T-helper 1 cell treated with Interleukin-12 subunit alpha and Interleukin-12 subunit beta and Interleukin-4 antibody, amounts not matched to agents 30 μg/mL and 1 μg/mL, for 36 hours (primary cell): ENCODE measurements at regions not wholly inside any gene's neighbourhood (a gene's known extent, or its start where the extent isn't known, plus 50 kb on each side); places are given as distances from the start of the nearest gene placed in this dataset.

Experiments used
- H3K27ac Mint-ChIP-seq: one replicate; pipeline ENCODE4 v1.8.0; 2021; ENCODE audit warnings: mild to moderate bottlenecking, mixed read lengths
- H3K27me3 Mint-ChIP-seq: one replicate; pipeline ENCODE4 v1.8.0; 2021; ENCODE audit warnings: low read depth, mixed read lengths
- H3K36me3 Mint-ChIP-seq: one replicate; pipeline ENCODE4 v1.8.0; 2021; ENCODE audit warnings: low read depth, mixed read lengths
- H3K4me1 Mint-ChIP-seq: one replicate; pipeline ENCODE4 v1.8.0; 2021; ENCODE audit warnings: low read depth, mixed read lengths
- H3K4me3 Mint-ChIP-seq: one replicate; pipeline ENCODE4 v1.8.0; 2021; ENCODE audit warnings: mild to moderate bottlenecking, moderate library complexity, mixed read lengths
- H3K9me3 Mint-ChIP-seq: one replicate; pipeline ENCODE4 v1.8.0; 2021; ENCODE audit warnings: mixed read lengths

DNA sequence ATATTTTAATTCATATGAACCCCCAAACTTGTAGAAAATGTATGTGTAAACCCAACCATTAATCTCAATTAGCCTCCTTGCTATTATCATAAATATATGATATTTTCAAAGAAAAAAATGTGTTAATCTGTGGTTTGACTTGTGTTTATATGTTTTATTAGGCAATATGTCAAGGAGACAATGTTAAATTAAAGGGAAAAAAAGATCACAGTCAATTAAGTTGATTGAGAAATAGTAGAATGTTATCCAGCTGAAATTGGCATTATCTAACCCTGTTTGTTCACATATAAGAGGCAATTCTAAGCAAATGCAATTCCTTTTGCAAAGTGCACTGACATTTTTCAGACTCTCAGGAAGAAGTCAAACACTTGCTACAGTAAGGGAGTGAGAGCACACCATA lies 745.3 kb downstream of the C12orf50 start:
- Mint-ChIP-seq H3K4me3 (no peak overlapping the region), H3K4me1 (no peaks in the 10 kb centered on the region), H3K27me3 (no peaks in the 10 kb centered on the region), H3K27ac (no peak overlapping the region), H3K36me3 (no peaks in the 10 kb centered on the region), H3K9me3 (no peaks in the 10 kb centered on the region)

DNA sequence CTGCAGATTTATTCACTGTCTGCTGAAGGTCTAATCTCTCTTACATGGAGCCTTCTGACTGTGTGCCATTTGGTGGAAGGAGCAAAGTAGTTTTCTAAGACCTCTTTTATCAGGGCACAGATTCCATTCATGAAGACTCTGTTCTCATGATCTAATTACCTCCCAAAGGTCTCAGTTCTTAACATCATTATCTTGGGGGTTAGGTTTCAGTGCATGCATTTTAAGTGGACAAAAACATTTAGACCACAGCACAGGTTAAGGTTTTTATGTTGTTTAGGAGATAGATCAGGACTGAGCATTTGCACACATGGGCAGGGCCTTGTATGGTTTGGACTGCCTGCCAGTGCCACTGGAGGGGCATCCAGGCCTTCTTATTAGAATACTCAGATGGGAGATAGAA lies 746.1 kb downstream of the C12orf50 start:
- no peak overlapping the region for H3K4me3 Mint-ChIP-seq
- H3K9me3 Mint-ChIP-seq = no peaks in the 10 kb centered on the region
- H3K36me3 Mint-ChIP-seq = no peaks in the 10 kb centered on the region
- H3K27me3 Mint-ChIP-seq = no peaks in the 10 kb centered on the region
- H3K4me1 Mint-ChIP-seq = no peaks in the 10 kb centered on the region
- no peak overlapping the region for H3K27ac Mint-ChIP-seq

DNA sequence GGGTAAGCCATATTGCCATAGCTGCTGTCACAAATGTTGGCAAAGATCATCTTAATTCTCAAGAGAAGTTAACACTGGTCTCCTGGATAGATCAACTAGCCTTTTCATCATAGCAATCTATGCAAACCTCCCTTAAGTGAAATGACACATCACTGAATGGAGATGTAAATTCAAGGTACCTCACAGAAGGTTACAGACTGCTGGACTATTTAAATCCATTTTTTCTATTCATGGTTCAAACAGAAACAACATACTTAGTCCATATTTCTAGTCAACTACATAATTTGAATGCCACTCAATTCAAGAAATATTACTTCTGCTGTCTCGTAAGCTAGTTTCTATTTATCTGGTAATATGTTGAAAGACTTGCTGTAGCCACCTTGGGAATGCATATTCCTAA lies 748.3 kb downstream of the C12orf50 start:
- no peak overlapping the region for H3K4me3 Mint-ChIP-seq
- no peaks in the 10 kb centered on the region for H3K4me1 Mint-ChIP-seq
- H3K27ac Mint-ChIP-seq = no peak overlapping the region
- H3K36me3 Mint-ChIP-seq = no peaks in the 10 kb centered on the region
- H3K27me3 Mint-ChIP-seq = no peaks in the 10 kb centered on the region
- H3K9me3 Mint-ChIP-seq = no peaks in the 10 kb centered on the region

DNA sequence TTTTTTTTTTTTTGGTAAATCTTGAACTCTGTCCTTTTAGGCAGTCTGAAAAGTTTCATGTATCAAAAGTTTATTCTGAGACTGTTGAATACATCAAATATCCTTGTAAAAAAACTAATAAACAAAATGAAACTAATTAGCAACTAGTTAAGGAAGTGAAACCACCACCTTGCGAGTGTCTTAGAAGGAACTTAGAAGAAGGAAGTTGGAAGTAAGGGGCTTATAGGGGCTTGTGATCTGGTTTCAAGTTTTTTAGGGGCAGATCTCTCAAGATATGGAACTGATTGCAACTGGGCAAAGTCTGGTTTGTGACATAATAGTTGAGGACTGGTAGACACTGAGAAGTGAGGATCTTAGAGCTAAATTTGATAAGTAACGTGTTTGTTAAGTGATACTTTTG lies 748.8 kb downstream of the C12orf50 start:
- Mint-ChIP-seq H3K4me3 (no peak overlapping the region), H3K27me3 (no peaks in the 10 kb centered on the region), H3K27ac (no peak overlapping the region), H3K9me3 (no peaks in the 10 kb centered on the region), H3K4me1 (no peaks in the 10 kb centered on the region), H3K36me3 (no peaks in the 10 kb centered on the region)

DNA sequence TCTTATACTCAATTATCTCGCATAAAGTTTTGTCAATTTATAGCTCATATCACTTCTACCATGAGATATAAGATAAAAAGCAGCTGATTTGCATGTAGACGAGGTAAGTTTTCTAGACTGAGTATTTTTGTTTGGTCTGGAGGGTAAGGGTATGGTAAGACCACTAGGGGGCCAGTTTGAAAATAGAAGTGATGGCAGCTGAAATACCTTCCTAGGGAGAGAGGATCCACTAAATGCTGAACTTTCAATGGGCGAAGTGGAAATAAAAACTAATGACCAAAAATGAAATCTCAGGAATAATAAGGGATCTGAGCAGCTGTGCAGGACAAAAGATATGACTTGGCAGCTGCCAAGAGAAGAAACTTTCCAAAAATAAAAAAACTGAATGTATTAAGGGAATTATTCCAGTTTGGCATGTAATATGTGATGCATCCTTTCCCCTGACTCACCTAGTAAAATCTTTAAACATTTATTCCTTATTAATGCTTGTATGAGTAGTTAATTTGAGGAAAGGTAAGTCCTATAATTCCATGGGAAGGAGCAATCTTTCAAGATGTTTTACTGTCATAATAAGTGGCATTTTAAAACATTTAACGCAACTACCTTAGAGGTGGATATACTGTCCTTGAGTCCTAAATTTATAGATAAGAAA lies 754.5 kb downstream of the C12orf50 start:
- H3K27me3 Mint-ChIP-seq = no peaks in the 10 kb centered on the region
- H3K27ac Mint-ChIP-seq = no peak overlapping the region
- no peaks in the 10 kb centered on the region for H3K36me3 Mint-ChIP-seq
- no peak overlapping the region for H3K4me3 Mint-ChIP-seq
- no peaks in the 10 kb centered on the region for H3K9me3 Mint-ChIP-seq
- H3K4me1 Mint-ChIP-seq = no peaks in the 10 kb centered on the region

DNA sequence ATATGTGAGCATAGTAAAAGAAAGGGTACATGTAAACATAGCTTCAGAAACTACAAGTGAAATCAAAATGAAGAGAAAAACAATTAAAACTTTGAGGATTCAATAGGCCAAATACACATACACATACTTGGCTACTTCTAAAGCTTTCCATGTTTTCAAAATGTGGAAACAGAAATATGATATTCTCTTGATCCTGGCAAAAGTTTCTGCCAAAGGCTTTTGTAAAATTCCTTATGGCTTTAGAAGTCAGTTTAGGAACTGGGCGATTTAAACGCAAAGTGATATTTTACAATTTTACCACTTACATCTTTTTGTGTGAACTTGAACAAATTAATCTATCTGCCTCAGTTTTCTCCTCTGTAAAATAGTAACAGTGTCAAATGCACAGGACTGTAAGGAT lies 756.4 kb downstream of the C12orf50 start:
- Mint-ChIP-seq H3K4me1 (no peaks in the 10 kb centered on the region), H3K27ac (no peak overlapping the region), H3K27me3 (no peaks in the 10 kb centered on the region), H3K36me3 (no peaks in the 10 kb centered on the region), H3K4me3 (no peak overlapping the region), H3K9me3 (no peaks in the 10 kb centered on the region)

DNA sequence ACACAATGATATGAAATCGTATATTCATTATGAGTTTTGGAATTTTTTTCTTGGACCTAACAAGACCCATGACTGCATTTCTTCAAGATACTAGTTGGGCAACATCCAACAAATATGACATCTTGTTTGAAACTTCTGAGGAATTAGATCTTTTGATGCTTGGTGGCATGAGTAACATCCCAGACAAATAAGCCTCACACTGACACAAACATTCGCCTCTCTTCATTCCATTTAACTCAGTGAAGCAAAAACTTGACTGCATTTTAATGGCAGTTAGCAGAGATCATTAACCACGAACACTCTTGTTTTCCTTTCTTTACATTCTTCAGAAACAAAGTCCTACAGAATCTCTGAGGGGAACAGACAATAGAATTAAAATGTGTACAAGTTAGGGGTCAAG lies 758.3 kb downstream of the C12orf50 start:
- Mint-ChIP-seq H3K4me1 (no peaks in the 10 kb centered on the region), H3K4me3 (no peak overlapping the region), H3K27ac (no peak overlapping the region), H3K9me3 (no peaks in the 10 kb centered on the region), H3K27me3 (no peaks in the 10 kb centered on the region), H3K36me3 (no peaks in the 10 kb centered on the region)

DNA sequence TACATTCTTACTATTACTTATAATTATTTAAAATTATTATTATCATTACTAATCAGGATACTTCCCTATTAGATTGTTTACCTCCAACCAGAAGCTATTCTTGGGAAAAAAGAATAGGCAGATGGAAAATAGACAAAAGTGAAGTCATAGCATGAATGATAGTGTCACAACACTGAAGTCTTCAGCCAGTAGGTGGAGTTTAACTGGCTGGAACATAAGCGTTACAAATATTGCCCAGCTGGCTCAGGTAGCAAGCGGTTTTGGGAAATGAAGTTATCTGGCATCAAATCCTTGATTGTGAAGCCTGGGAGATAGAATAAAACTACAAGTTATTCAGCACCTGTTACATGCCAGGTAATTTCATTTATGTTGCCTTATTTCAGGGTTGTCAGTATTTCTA lies 762.9 kb downstream of the C12orf50 start:
- no peak overlapping the region for H3K4me3 Mint-ChIP-seq
- no peak overlapping the region for H3K27ac Mint-ChIP-seq
- no peaks in the 10 kb centered on the region for H3K4me1 Mint-ChIP-seq
- H3K27me3 Mint-ChIP-seq = no peaks in the 10 kb centered on the region
- no peaks in the 10 kb centered on the region for H3K9me3 Mint-ChIP-seq
- no peaks in the 10 kb centered on the region for H3K36me3 Mint-ChIP-seq

DNA sequence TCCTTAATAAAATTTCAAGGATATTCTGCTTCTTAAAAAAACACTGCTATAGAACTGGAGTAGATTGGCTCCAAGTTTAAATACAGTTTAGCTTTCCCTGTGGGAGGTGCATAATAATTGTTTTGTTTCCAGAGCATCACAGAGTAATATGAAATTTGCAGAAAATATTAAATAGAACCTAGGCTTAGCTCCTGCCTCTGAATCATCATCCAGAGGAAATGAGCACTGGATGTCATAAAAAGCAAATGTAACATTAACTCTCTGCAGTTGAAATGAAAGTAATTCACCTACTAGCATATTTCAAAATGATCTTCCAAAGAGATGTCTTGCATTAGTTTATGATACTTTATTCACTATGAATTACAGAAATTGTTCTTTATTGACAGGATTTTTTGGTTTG lies 769.8 kb downstream of the C12orf50 start:
- Mint-ChIP-seq H3K4me1 (no peaks in the 10 kb centered on the region), H3K27ac (no peak overlapping the region), H3K27me3 (no peaks in the 10 kb centered on the region), H3K36me3 (no peaks in the 10 kb centered on the region), H3K4me3 (no peak overlapping the region), H3K9me3 (peaks cover 3% of the 10 kb centered on the region)

DNA sequence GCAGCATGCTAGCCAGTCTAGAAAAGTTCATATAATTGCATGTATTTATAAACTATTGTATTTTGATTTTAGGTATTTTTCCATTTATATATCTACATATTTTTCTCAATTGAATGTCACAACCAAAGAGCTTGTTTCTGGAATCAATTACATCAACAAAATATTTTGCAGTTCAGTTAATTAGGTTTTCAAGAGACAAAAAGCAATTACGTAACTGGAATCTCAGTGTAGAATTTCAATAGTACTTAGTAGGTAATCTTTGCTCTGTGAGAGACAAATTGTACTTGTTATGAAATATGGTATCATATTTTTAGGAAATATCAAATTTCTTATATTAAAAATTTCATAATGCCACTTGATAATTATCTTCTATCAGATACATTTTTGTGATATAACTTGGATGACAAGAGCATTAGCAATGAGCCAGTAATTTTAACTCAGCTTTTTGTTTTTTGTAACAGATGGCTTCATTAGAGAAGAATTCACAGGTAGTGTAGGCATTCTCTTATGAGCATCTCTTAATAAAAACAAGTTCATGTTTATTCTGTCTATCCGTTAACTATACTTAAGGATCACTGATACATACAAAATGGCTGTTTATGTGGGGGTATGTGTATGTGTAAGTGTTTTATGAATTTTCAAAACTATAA lies 774.7 kb downstream of the C12orf50 start:
- Mint-ChIP-seq H3K36me3 (no peaks in the 10 kb centered on the region), H3K4me3 (no peak overlapping the region), H3K9me3 (peaks cover 7% of the 10 kb centered on the region), H3K27ac (no peak overlapping the region), H3K27me3 (no peaks in the 10 kb centered on the region), H3K4me1 (no peaks in the 10 kb centered on the region)

DNA sequence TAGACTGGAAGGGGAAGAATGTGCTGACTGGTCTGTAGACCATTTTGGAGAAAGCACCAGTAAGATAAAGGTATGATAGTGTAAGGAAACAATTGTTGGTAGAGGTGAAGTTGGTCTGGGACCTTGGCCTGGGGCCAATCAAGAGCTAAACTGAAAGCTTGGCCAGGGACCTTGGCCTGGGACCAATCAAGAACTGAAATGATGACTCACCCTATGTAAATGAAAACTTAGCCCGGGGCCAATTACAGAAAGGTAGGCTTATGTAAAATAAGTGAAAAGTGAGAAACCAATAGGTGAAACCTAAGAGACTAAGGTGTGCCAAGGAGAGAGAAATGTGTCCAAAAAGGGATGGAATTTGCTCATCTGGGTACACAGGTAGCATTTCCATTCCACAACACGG lies 776.0 kb downstream of the C12orf50 start:
- Mint-ChIP-seq H3K4me1 (no peaks in the 10 kb centered on the region), H3K9me3 (peaks cover 7% of the 10 kb centered on the region), H3K36me3 (no peaks in the 10 kb centered on the region), H3K4me3 (no peak overlapping the region), H3K27me3 (no peaks in the 10 kb centered on the region), H3K27ac (no peak overlapping the region)

DNA sequence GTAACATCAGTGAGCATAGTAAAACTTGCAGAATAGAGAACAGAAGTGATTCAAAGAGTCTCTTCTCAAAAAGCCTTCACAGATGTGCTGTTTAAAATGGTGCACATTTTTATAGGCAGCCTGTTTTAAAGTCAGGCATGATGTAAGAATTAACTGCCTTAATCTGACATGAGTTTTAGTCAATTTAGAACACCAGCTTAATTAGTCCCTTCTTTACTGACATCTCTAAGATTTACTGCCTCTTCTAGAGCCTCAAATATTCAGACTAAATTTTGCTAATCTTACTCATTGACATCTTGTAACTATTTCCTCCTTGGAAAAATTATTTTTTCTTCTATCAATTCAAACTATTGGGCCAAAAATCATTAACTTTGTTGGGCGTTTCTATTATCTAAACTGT lies 782.5 kb downstream of the C12orf50 start:
- H3K36me3 Mint-ChIP-seq = no peaks in the 10 kb centered on the region
- H3K4me3 Mint-ChIP-seq = no peak overlapping the region
- H3K27me3 Mint-ChIP-seq = no peaks in the 10 kb centered on the region
- no peak overlapping the region for H3K27ac Mint-ChIP-seq
- H3K9me3 Mint-ChIP-seq = no peaks in the 10 kb centered on the region
- H3K4me1 Mint-ChIP-seq = no peaks in the 10 kb centered on the region

DNA sequence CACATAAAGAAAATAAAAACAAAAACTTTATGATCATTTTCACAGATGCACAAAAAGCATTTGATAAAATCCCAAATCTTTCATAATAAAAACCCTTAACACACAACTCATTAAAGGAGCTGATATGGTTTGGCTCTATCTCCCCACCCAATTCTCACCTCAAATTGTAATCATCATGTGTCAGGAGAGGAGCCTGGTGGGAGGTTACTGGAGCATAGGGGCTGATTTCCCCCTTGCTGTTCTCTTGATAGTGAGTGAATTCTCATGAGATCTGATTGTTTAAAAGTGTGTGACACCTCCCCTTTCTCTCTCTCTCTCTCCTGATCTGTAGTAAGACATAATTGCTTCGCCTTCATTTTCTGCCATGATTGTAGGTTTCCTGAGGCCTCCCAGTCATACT lies 790.7 kb downstream of the C12orf50 start:
- no peak overlapping the region for H3K4me3 Mint-ChIP-seq
- no peaks in the 10 kb centered on the region for H3K27me3 Mint-ChIP-seq
- no peaks in the 10 kb centered on the region for H3K4me1 Mint-ChIP-seq
- H3K9me3 Mint-ChIP-seq = no peaks in the 10 kb centered on the region
- H3K36me3 Mint-ChIP-seq = no peaks in the 10 kb centered on the region
- H3K27ac Mint-ChIP-seq = no peak overlapping the region

DNA sequence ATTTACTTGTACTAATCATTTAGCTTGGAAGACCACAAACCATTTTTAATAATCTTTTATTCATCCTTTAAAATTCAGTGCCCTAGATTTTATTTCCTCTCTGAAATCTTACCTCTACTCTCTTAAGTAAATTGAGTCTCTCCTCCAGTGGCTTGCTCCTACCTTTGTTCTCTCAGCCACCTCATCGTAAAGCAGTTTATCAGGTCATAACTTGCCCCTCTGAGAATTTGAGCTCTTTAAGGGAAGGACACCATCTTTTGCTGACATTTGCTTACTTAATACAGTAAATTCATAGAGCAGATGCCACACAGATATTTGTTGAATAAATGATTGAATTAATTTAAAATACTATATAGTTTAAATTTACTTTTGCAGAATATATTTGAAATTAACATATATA lies 794.3 kb downstream of the C12orf50 start:
- H3K27ac Mint-ChIP-seq = no peak overlapping the region

DNA sequence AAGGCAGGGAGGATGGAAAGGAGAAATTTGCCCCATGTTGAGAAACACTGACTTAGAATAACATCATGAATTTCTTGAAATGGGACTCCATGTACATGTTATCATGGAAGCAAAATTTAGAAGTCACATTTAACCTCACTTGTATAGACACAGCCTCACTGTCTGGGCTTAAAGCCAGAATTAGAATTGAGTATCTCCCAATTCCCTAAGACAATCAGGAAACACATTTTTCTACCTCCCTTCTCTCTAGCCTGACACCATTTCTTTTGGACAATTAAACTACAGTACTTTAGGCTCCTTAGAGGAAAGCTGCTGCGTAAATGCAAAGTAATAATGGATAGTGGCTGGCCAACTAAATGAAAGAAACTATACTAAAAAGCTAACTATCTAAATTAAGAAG lies 795.5 kb downstream of the C12orf50 start:
- no peaks in the 10 kb centered on the region for H3K9me3 Mint-ChIP-seq
- H3K27ac Mint-ChIP-seq = no peak overlapping the region
- no peaks in the 10 kb centered on the region for H3K36me3 Mint-ChIP-seq
- no peaks in the 10 kb centered on the region for H3K27me3 Mint-ChIP-seq
- no peaks in the 10 kb centered on the region for H3K4me1 Mint-ChIP-seq
- no peak overlapping the region for H3K4me3 Mint-ChIP-seq

More for the DNA sequence above, 794.3 kb downstream of the C12orf50 start:
- H3K4me1 Mint-ChIP-seq = no peaks in the 10 kb centered on the region
- H3K9me3 Mint-ChIP-seq = no peaks in the 10 kb centered on the region
- no peaks in the 10 kb centered on the region for H3K36me3 Mint-ChIP-seq
- no peaks in the 10 kb centered on the region for H3K27me3 Mint-ChIP-seq
- no peak overlapping the region for H3K4me3 Mint-ChIP-seq

DNA sequence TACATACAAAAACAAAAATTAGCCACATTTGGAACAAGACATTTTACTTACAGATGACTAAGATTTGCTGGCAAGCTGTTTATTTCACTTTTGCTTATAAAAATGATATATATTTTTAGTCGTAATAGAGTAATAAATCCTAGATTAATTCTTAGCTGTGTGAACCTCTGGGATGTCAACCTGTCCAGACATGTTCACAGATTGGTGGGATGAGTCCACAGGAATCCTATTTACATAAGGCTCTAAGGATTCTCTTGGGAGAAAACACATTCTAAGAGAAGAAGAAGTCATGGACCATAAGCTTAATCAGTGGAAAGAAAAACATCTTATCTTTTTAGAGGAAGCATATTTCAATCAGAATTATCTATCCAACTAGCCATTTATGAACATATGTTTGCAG lies 797.4 kb downstream of the C12orf50 start:
- no peak overlapping the region for H3K27ac Mint-ChIP-seq
- no peaks in the 10 kb centered on the region for H3K9me3 Mint-ChIP-seq
- no peak overlapping the region for H3K4me3 Mint-ChIP-seq
- H3K27me3 Mint-ChIP-seq = no peaks in the 10 kb centered on the region
- H3K4me1 Mint-ChIP-seq = no peaks in the 10 kb centered on the region
- no peaks in the 10 kb centered on the region for H3K36me3 Mint-ChIP-seq
